ENCODE measurements at regions not wholly inside any gene's neighbourhood (a gene's known extent, or its start where the extent isn't known, plus 50 kb on each side); places are given as distances from the start of the nearest gene placed in this dataset.
"Not testable (repeated sequence)": the region's sequence is repeated elsewhere in the genome, so short reads cannot be mapped to it uniquely, and the experiment has no call there.

- DNase-seq (ENCODE audit: low read depth, low spot score) = no peak
Measured at GRCh38 chr1:172837816-172838679, 179.1 kb downstream of the FASLG start.

- no peak for DNase-seq (ENCODE audit: low read depth, low spot score)
Measured at GRCh38 chr1:172838680-172839313, 179.9 kb downstream of the FASLG start.

GRCh38 chr1:172839639-172840038, 180.7 kb downstream of the FASLG start:
- DNase-seq (ENCODE audit: low read depth, low spot score) = not testable (repeated sequence)

GRCh38 chr1:172843444-172843843, 184.5 kb downstream of the FASLG start:
- no peak for DNase-seq (ENCODE audit: low read depth, low spot score)

- DNase-seq (ENCODE audit: low read depth, low spot score) = no peak
Measured at GRCh38 chr1:172845371-172845770, 186.5 kb downstream of the FASLG start.

GRCh38 chr1:172845865-172846264, 187.0 kb downstream of the FASLG start:
- DNase-seq (ENCODE audit: low read depth, low spot score) = no peak

GRCh38 chr1:172847814-172848213, 188.9 kb downstream of the FASLG start:
- not testable (repeated sequence) for DNase-seq (ENCODE audit: low read depth, low spot score)

- DNase-seq (ENCODE audit: low read depth, low spot score) = no peak
Measured at GRCh38 chr1:172849653-172850052, 190.8 kb downstream of the FASLG start.

- no peak for DNase-seq (ENCODE audit: low read depth, low spot score)
Measured at GRCh38 chr1:172851077-172851476, 192.2 kb downstream of the FASLG start.

- DNase-seq (ENCODE audit: low read depth, low spot score) = no peak
Measured at GRCh38 chr1:172851856-172852255, 193.0 kb downstream of the FASLG start.

- DNase-seq (ENCODE audit: low read depth, low spot score) = not testable (repeated sequence)
Measured at GRCh38 chr1:172855983-172856382, 194.8 kb downstream of the TNFSF18 start.

- DNase-seq (ENCODE audit: low read depth, low spot score) = no peak
Measured at GRCh38 chr1:172863031-172863430, 187.7 kb downstream of the TNFSF18 start.

- no peak for DNase-seq (ENCODE audit: low read depth, low spot score)
Measured at GRCh38 chr1:172867216-172867818, 183.4 kb downstream of the TNFSF18 start.

GRCh38 chr1:172870901-172871606, 179.7 kb downstream of the TNFSF18 start:
- no peak for DNase-seq (ENCODE audit: low read depth, low spot score)

GRCh38 chr1:172874950-172875349, 175.8 kb downstream of the TNFSF18 start:
- no peak for DNase-seq (ENCODE audit: low read depth, low spot score)

- no peak for DNase-seq (ENCODE audit: low read depth, low spot score)
Measured at GRCh38 chr1:172875892-172876291, 174.8 kb downstream of the TNFSF18 start.

GRCh38 chr1:172882385-172882784, 168.4 kb downstream of the TNFSF18 start:
- DNase-seq (ENCODE audit: low read depth, low spot score) = no peak

- DNase-seq (ENCODE audit: low read depth, low spot score) = no peak
Measured at GRCh38 chr1:172882791-172883386, 167.9 kb downstream of the TNFSF18 start.

GRCh38 chr1:172883387-172883791, 167.4 kb downstream of the TNFSF18 start:
- DNase-seq (ENCODE audit: low read depth, low spot score) = no peak

- no peak for DNase-seq (ENCODE audit: low read depth, low spot score)
Measured at GRCh38 chr1:172883844-172884243, 166.9 kb downstream of the TNFSF18 start.

GRCh38 chr1:172885411-172885810, 165.3 kb downstream of the TNFSF18 start:
- DNase-seq (ENCODE audit: low read depth, low spot score) = no peak

- DNase-seq (ENCODE audit: low read depth, low spot score) = no peak
Measured at GRCh38 chr1:172885971-172886370, 164.8 kb downstream of the TNFSF18 start.
